ENCODE measurements at regions not wholly inside any gene's neighbourhood (a gene's known extent, or its start where the extent isn't known, plus 50 kb on each side); places are given as distances from the start of the nearest gene placed in this dataset.

DNA sequence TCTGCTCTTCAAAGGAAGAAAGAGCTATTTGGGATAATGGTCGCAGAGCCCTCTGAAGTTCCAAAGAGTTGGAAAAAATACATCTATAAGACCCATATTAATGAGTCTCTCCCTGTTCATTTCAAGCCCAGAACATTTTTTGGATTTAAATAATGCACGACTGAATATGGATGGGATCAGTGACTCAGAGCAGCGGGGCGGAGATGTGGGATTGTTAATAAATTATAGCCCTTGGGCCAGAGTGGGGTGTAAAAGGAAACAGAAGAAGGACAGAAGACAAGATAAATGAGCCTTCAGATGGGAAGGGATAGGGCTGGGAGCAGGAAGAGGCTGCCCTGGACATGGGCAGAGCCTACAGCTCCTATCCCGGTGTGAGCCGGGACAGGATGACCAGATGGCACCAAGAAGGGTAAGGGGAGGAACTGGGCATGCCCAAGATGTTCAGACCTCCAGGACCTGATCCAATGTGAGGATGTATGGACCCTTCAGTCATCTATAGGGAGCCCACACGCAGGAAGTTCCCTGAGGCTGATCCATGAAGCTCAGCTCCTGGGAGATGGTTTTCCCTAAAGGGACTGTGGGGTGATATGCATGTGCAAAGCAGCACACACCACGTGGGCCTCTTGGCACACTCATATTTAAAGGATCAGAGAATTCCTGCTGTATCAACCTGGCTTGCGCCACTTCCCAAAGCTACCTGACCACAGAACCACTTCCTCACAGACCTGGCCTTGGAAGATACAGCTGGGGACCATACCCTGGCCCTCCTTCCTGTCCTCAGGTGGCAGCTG, 96.1 kb upstream of the PLXNA4 start:
- DNase-seq (ENCODE audit: low spot score) (no peak), FAIRE-seq (no peak)

DNA sequence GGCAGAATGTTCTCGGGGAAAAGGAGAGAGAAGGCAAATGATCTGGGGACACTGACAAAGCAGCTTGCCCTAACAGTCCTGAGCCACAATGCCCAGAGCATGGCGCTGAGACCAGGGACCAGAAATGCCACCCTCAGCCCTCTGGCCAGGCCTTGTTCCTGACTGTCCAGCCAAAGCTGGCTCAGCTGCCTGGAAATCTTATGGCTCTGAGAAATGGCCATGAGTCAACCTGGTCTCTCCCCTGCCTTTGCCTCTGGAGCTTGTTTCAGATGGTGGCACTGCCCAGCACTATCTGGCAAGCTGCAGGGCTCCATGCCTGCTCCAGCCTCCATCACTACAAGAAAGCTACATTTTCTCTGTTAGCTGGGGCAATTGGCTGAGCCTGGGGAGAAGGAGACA, 90.5 kb upstream of the PLXNA4 start:
- DNase-seq (ENCODE audit: low spot score) = no peak

GRCh38 chr7:132666071-132666773, 90.0 kb upstream of the PLXNA4 start:
- no peak for FAIRE-seq
- peak; percentile 7 for DNase-seq (ENCODE audit: low spot score)

More for the DNA sequence above, 90.5 kb upstream of the PLXNA4 start:
- no peak for FAIRE-seq

DNA sequence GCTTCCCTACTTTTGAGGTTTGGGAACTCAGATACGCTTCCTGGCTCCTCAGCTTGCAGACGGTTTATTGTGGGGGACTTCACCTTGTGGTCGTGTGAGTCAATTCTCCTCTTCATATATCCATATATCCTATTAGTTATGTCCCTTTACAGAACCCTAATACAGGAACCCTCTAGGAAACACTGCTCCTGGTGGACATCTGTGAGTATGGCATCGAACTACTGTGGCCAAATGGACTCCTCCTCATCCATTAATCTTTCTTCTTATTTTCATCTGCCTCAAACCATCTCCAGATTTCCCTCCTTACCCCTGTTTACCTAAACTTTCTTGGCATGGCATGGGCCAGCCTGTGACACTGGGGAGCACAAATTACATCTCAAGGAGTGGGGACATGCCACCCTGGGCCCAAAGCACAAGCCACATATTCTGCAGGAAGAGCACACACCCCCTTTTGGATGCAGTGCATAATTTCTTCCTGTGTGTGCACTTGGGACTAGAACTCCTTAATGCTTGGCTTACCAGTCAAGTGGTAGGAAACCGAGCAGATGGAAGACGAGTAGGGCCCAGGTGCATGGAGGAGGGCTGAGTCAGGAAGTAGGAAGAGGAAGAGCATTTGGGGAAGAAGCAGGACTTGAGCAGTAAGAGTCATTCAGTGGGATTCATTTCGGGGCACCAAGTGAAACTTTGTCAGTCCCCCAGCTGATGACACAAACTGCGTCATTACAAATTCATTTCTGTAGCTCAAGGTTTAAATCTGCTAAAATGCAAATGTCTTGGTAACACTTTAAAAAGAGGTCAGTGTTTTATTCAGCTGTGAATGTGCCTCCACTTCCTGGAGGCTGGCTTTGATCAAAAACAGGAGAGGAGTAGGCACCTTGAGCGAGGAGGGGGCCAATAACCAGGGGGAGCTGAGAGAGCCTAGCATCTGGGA, 80.8 kb upstream of the PLXNA4 start:
- DNase-seq (ENCODE audit: low spot score) (no peak), FAIRE-seq (no peak)

DNA sequence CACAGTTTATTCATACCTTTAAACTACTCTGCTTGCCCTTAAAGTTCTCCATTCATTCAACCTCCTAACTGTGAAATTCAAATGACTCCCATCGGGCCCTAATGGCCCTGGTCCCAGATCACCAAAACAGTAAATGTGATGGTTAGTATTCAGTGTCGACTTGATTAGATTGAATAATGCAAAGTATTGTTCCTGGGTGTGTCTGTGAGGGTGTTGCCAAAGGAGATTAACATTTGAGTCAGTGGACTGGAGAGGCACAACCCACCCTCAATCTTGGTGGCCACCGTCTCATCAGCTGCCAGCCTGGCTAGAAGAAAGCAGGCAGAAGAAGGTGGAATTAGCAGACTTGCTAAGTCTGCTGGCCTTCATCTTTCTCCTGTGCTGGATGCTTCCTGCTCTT, 80.1 kb upstream of the PLXNA4 start:
- DNase-seq (ENCODE audit: low spot score) = no peak
- FAIRE-seq = no peak

DNA sequence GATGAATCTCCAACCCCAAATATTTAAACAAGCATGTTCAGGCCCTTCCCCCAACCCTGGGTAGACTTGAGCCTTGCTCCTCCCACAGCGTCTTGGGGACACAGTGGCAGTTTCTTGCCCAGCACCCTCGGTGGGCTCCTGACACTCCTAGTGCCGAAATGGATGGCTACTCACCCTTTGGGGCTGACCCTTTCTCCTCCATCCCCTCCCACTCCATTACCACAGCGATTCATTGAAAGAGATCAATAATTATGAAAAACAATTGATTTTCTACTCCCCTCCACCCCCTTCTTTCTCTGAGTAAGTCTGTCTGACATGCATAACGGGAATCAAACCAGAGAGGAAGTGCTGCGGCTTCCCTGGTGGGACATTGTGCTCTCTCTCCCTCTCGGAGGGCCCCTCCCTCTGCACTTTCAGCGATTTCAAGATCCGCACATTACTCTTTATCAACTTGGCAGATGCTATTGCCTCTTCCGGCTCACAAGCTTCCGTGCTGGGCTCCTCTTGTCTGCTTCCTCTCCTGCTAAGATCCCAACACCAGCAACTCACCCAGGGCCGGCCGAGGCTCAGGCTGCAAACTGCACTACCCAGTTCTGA, 79.0 kb upstream of the PLXNA4 start:
- FAIRE-seq (no peak), DNase-seq (ENCODE audit: low spot score) (no peak)

GRCh38 chr7:132654150-132654549, 77.9 kb upstream of the PLXNA4 start:
- DNase-seq (ENCODE audit: low spot score) = no peak
- FAIRE-seq = no peak

GRCh38 chr7:132653366-132653930, 77.2 kb upstream of the PLXNA4 start:
- DNase-seq (ENCODE audit: low spot score) = no peak
- no peak for FAIRE-seq

DNA sequence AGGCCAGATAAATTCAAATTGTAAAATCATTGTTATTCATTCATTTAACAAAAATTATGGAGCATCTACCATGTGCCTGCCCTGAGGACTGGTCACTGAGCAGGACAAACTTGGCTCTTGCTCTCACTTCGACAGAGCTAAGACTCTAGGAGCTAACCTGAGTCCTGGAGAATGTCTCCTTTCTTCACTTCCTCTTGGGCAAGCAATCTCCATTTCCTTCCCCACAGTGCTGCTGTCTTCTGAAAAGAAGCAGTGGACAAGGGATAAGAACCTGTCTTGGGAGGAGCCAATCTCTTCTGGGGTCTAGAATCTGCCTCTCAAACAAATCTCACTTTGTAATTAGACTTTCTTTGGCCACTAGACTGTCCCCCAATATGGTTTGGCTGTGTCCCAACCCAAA, 76.2 kb upstream of the PLXNA4 start:
- no peak for FAIRE-seq
- DNase-seq (ENCODE audit: low spot score) = no peak

GRCh38 chr7:132650498-132650897, 74.2 kb upstream of the PLXNA4 start:
- peak; percentile 47 for DNase-seq (ENCODE audit: low spot score)
- no peak for FAIRE-seq

DNA sequence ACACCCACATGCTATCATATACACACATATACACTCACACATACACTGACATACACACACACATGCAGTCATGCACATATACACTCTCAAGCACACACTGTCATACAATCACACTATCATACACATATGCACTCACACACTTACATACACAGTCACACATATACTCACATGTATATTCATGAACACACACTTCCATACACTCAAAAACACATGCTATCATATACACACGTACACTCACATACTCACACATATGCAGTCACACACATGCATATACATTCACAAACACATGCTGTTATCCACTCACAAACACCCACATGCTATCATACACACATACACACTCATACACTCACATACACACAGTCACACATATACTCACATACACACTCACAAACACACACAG, 71.0 kb upstream of the PLXNA4 start:
- DNase-seq (ENCODE audit: low spot score) (no peak), FAIRE-seq (no peak)

DNA sequence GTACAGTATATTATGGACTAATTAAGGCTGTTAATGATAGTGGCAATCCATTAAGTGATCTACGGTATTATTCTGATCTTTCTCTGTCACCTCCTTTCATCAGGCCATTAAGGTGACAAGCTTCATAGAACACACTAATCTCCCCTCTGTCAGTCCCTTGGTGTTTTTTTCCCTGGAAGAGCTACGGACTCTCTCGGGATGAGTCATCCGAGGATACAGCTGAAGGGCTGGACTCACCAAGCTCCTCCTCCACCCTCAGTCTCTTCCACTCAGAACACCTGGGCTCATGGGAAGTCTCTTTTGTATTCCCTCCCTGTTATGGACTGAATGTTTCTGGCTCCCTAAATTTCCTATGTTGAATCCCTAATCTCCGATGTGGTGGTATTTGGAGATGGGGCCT, 69.8 kb upstream of the PLXNA4 start:
- FAIRE-seq = no peak
- DNase-seq (ENCODE audit: low spot score) = peak; percentile 20

DNA sequence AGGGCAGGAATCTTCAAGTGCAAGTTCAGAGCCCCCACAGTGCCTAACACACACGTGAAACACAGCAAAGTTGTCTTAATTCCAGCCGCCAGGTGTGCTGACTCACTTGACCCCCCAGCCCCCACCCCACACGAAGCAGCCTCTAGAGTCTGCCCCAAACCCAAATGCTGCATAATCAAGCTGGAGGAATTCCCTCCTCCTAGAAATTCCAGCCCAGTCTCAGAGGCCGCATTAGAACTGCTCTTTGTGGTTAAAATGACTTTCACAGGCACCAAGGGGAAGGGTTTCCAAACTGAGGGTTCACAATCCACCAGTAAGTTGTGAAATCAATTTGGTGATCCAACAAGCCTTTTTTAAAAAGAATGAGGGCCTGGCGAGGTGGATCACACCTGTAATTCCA, 67.0 kb upstream of the PLXNA4 start:
- no peak for DNase-seq (ENCODE audit: low spot score)
- FAIRE-seq = no peak

- FAIRE-seq = no peak
- no peak for DNase-seq (ENCODE audit: low spot score)
Measured at GRCh38 chr7:132641238-132641637, 65.0 kb upstream of the PLXNA4 start.

DNA sequence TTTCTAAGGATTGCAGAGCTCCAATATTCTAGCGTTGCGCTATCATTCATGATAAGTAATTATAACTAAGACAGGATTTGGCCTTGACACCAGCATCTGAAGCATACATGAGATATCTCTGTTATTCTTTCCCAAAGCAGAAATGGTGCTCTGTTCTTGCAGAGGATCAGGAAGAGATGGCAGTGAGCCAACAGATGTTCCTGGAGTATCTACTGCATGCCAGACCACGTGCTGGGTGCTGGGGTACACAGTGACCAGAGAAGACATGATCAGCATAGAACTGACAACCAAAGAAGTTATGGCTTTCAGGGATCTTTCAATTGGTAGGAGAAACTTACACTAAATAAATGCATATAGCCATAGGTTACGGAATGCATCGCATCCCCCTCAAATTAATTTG, 63.7 kb upstream of the PLXNA4 start:
- DNase-seq (ENCODE audit: low spot score) (no peak), FAIRE-seq (no peak)

DNA sequence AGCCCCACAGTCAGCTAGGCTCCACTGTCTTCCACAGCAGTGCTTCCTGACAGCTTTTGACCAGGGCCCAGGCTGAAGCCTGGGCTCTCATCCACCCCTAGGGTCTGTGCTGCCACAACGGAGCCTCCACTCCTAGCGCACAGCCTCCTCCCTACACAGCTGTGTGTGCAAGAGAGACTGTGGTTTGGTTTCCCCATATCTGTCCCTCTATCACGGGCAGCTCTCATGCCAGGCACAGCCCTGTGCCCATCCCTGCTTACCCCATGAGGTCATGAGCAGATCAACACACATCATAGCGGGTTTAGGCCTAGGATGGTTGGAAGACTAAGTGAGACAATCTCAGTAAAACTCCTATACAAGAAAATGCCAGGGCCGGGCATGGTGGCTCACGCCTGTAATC, 61.7 kb upstream of the PLXNA4 start:
- FAIRE-seq = no peak

DNA sequence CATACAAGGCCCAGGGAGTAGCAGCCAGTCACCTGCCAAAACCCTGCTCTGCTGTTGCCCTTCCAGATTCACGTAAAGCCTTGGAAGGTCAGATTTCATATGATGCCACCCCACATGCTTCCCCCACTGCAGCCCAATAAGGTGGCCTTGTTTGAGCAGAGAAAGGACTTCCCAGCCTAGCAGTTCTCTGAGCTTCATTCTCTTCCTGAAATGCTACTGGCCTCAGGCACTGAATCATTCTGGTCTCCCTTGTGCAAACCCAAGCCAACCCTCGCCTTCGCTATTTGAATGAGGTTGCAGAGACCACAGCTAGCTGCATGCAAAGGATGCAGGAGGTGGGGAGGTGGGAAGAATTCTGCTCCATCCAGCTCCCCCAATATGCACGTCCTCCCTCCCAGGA, 60.3 kb upstream of the PLXNA4 start:
- FAIRE-seq (no peak), DNase-seq (ENCODE audit: low spot score) (no peak)

More for the DNA sequence above, 61.7 kb upstream of the PLXNA4 start:
- no peak for DNase-seq (ENCODE audit: low spot score)

- DNase-seq (ENCODE audit: low spot score) (no peak), FAIRE-seq (no peak)
Measured at GRCh38 chr7:132635127-132635526, 58.9 kb upstream of the PLXNA4 start.

GRCh38 chr7:132630834-132631233, 54.6 kb upstream of the PLXNA4 start:
- DNase-seq (ENCODE audit: low spot score) = no peak
- FAIRE-seq = no peak

Data from RCC 7860 (cell line).